ENCODE measurements at regions not wholly inside any gene's neighbourhood (a gene's known extent, or its start where the extent isn't known, plus 50 kb on each side); places are given as distances from the start of the nearest gene placed in this dataset.

GRCh38 chr16:79728048-79728922 lies 127.7 kb upstream of the MAF start:
- Mint-ChIP-seq H3K36me3 (no peaks in the 10 kb centered on the region), H3K27ac (no peak overlapping the region), H3K27me3 (peaks cover 0 to 3% (median 0%) of the 10 kb centered on the region in 5 donors), H3K4me3 (no peak overlapping the region), H3K9me3 (peaks cover 0 to 5% (median 0%) of the 10 kb centered on the region in 9 donors), H3K4me1 (no peaks in the 10 kb centered on the region)
- POLR2A ChIA-PET: no interaction called here
- ATAC-seq: no peak
- no peak for DNase-seq

GRCh38 chr16:79726902-79727301 lies 126.4 kb upstream of the MAF start:
- POLR2A ChIA-PET: no interaction called here
- Mint-ChIP-seq H3K27me3 (peaks cover 0 to 3% (median 0%) of the 10 kb centered on the region in 5 donors), H3K9me3 (peaks cover 0 to 11% (median 0%) of the 10 kb centered on the region in 9 donors)

GRCh38 chr16:79725051-79725450 lies 124.5 kb upstream of the MAF start:
- no peaks in the 10 kb centered on the region for H3K4me1 Mint-ChIP-seq
- DNase-seq: no peak
- ATAC-seq: no peak
- no peak overlapping the region for H3K4me3 Mint-ChIP-seq
- H3K9me3 Mint-ChIP-seq: peaks cover 0 to 15% (median 0%) of the 10 kb centered on the region in 9 donors
- no peak overlapping the region for H3K27ac Mint-ChIP-seq
- H3K27me3 Mint-ChIP-seq: peaks cover 0 to 3% (median 0%) of the 10 kb centered on the region in 5 donors
- POLR2A ChIA-PET: no interaction called here
- no peaks in the 10 kb centered on the region for H3K36me3 Mint-ChIP-seq

More at GRCh38 chr16:79726902-79727301, 126.4 kb upstream of the MAF start:
- H3K4me3 Mint-ChIP-seq: no peak overlapping the region
- H3K4me1 Mint-ChIP-seq: no peaks in the 10 kb centered on the region
- ATAC-seq (no peak), DNase-seq (no peak)
- H3K36me3 Mint-ChIP-seq: no peaks in the 10 kb centered on the region
- H3K27ac Mint-ChIP-seq: no peak overlapping the region

GRCh38 chr16:79723583-79724168 lies 123.1 kb upstream of the MAF start:
- Mint-ChIP-seq H3K4me3 (no peak overlapping the region), H3K27me3 (peaks cover 0 to 2% (median 0%) of the 10 kb centered on the region in 5 donors), H3K27ac (peak overlapping the region in 1 of 10 donors; percentile 89), H3K4me1 (no peaks in the 10 kb centered on the region), H3K9me3 (peaks cover 0 to 15% (median 0%) of the 10 kb centered on the region in 9 donors), H3K36me3 (peaks cover 0 to 5% (median 0%) of the 10 kb centered on the region in 3 donors)
- POLR2A ChIA-PET: no interaction called here
- DNase-seq (no peak), ATAC-seq (no peak)

GRCh38 chr16:79721270-79721669 lies 120.7 kb upstream of the MAF start:
- H3K27ac Mint-ChIP-seq: no peak overlapping the region
- no peaks in the 10 kb centered on the region for H3K4me1 Mint-ChIP-seq
- POLR2A ChIA-PET: no interaction called here
- peaks cover 0 to 15% (median 0%) of the 10 kb centered on the region in 9 donors for H3K9me3 Mint-ChIP-seq
- DNase-seq: no peak
- H3K36me3 Mint-ChIP-seq: peaks cover 0 to 5% (median 0%) of the 10 kb centered on the region in 3 donors
- H3K27me3 Mint-ChIP-seq: peaks cover 1 to 14% (median 2%) of the 10 kb centered on the region in 5 donors
- ATAC-seq: no peak
- H3K4me3 Mint-ChIP-seq: no peak overlapping the region

GRCh38 chr16:79717333-79718137 lies 117.0 kb upstream of the MAF start:
- POLR2A ChIA-PET: no interaction called here
- DNase-seq (no peak), ATAC-seq (no peak)
- Mint-ChIP-seq H3K4me1 (no peaks in the 10 kb centered on the region), H3K27me3 (peaks cover 3 to 26% (median 8%) of the 10 kb centered on the region in 5 donors), H3K27ac (no peak overlapping the region), H3K4me3 (no peak overlapping the region), H3K36me3 (peaks cover 0 to 5% (median 0%) of the 10 kb centered on the region in 3 donors), H3K9me3 (peaks cover 0 to 10% (median 0%) of the 10 kb centered on the region in 9 donors)

GRCh38 chr16:79716645-79717332 lies 116.3 kb upstream of the MAF start:
- Mint-ChIP-seq H3K27ac (no peak overlapping the region), H3K9me3 (peaks cover 0 to 4% (median 0%) of the 10 kb centered on the region in 9 donors), H3K27me3 (peaks cover 3 to 26% (median 8%) of the 10 kb centered on the region in 5 donors), H3K4me1 (no peaks in the 10 kb centered on the region), H3K4me3 (no peak overlapping the region), H3K36me3 (peaks cover 0 to 5% (median 0%) of the 10 kb centered on the region in 3 donors)
- no peak for DNase-seq
- POLR2A ChIA-PET: no interaction called here
- ATAC-seq: no peak

- no peak for DNase-seq
- ATAC-seq: no peak
- no peak overlapping the region for H3K27ac Mint-ChIP-seq
- H3K4me3 Mint-ChIP-seq: no peak overlapping the region
- peaks cover 0 to 5% (median 0%) of the 10 kb centered on the region in 3 donors for H3K36me3 Mint-ChIP-seq
- H3K9me3 Mint-ChIP-seq: peaks cover 0 to 4% (median 0%) of the 10 kb centered on the region in 9 donors
- no peaks in the 10 kb centered on the region for H3K4me1 Mint-ChIP-seq
- POLR2A ChIA-PET: no interaction called here
- H3K27me3 Mint-ChIP-seq: peaks cover 3 to 26% (median 8%) of the 10 kb centered on the region in 5 donors
Measured at GRCh38 chr16:79715061-79715460, 114.5 kb upstream of the MAF start.

GRCh38 chr16:79714440-79714839 lies 113.9 kb upstream of the MAF start:
- DNase-seq (no peak), ATAC-seq (no peak)
- Mint-ChIP-seq H3K4me1 (no peaks in the 10 kb centered on the region), H3K9me3 (peaks cover 0 to 4% (median 0%) of the 10 kb centered on the region in 9 donors), H3K4me3 (no peak overlapping the region), H3K36me3 (peaks cover 0 to 5% (median 0%) of the 10 kb centered on the region in 3 donors), H3K27me3 (peaks cover 3 to 26% (median 8%) of the 10 kb centered on the region in 5 donors), H3K27ac (no peak overlapping the region)
- POLR2A ChIA-PET: no interaction called here

- Mint-ChIP-seq H3K27me3 (peaks cover 2 to 26% (median 7%) of the 10 kb centered on the region in 5 donors), H3K27ac (no peak overlapping the region), H3K4me1 (no peaks in the 10 kb centered on the region), H3K9me3 (peaks cover 0 to 4% (median 0%) of the 10 kb centered on the region in 9 donors), H3K36me3 (no peaks in the 10 kb centered on the region), H3K4me3 (no peak overlapping the region)
- ATAC-seq: no peak
- POLR2A ChIA-PET: no interaction called here
- no peak for DNase-seq
Measured at GRCh38 chr16:79713609-79714309, 113.2 kb upstream of the MAF start.

GRCh38 chr16:79712276-79712675 lies 111.7 kb upstream of the MAF start:
- ATAC-seq: no peak
- no peaks in the 10 kb centered on the region for H3K36me3 Mint-ChIP-seq
- no peak overlapping the region for H3K27ac Mint-ChIP-seq
- H3K27me3 Mint-ChIP-seq: peaks cover 2 to 20% (median 7%) of the 10 kb centered on the region in 5 donors
- H3K4me1 Mint-ChIP-seq: no peaks in the 10 kb centered on the region
- no peak overlapping the region for H3K4me3 Mint-ChIP-seq
- POLR2A ChIA-PET: no interaction called here
- H3K9me3 Mint-ChIP-seq: no peaks in the 10 kb centered on the region
- no peak for DNase-seq

GRCh38 chr16:79707876-79708275 lies 107.3 kb upstream of the MAF start:
- ATAC-seq: no peak
- Mint-ChIP-seq H3K27ac (no peak overlapping the region), H3K9me3 (no peaks in the 10 kb centered on the region), H3K4me1 (no peaks in the 10 kb centered on the region), H3K4me3 (no peak overlapping the region), H3K36me3 (no peaks in the 10 kb centered on the region), H3K27me3 (peaks cover 0 to 5% (median 0%) of the 10 kb centered on the region in 5 donors)
- POLR2A ChIA-PET: no interaction called here
- DNase-seq: no peak

Data from naive thymus-derived CD8-positive, alpha-beta T cell (primary cell).